LoVo (cell line): ENCODE measurements at regions not wholly inside any gene's neighbourhood (a gene's known extent, or its start where the extent isn't known, plus 50 kb on each side); places are given as distances from the start of the nearest gene placed in this dataset.
"Not testable (repeated sequence)": the region's sequence is repeated elsewhere in the genome, so short reads cannot be mapped to it uniquely, and the experiment has no call there.

Source experiments
- DNase-seq: peaks from one replicate; pipeline ENCODE4 v3.0.0-alpha.2; 2016; ENCODE audit warnings: low spot score

GRCh38 chr1:234773936-234774677 is 164.1 kb upstream of the IRF2BP2 start:
- no peak for DNase-seq

GRCh38 chr1:234772345-234773147 is 162.6 kb upstream of the IRF2BP2 start:
- peak; percentile 96 for DNase-seq

GRCh38 chr1:234771642-234772344 is 161.8 kb upstream of the IRF2BP2 start:
- DNase-seq, result peak; percentile 32

GRCh38 chr1:234770924-234771540 is 161.1 kb upstream of the IRF2BP2 start:
- no peak for DNase-seq

GRCh38 chr1:234769986-234770795 is 160.2 kb upstream of the IRF2BP2 start:
- no peak for DNase-seq

- DNase-seq, result no peak
These were observed 159.5 kb upstream of the IRF2BP2 start for GRCh38 chr1:234769284-234769985.

- DNase-seq, result no peak
These were observed 158.7 kb upstream of the IRF2BP2 start for GRCh38 chr1:234768569-234769283.

- no peak for DNase-seq
These were observed 158.2 kb upstream of the IRF2BP2 start for GRCh38 chr1:234768171-234768568.

- DNase-seq, result no peak
These were observed 155.7 kb upstream of the IRF2BP2 start for GRCh38 chr1:234765672-234766071.

- no peak for DNase-seq
These were observed 155.2 kb upstream of the IRF2BP2 start for GRCh38 chr1:234765181-234765580.

GRCh38 chr1:234763910-234764309 is 153.9 kb upstream of the IRF2BP2 start:
- DNase-seq, result no peak

- no peak for DNase-seq
These were observed 153.4 kb upstream of the IRF2BP2 start for GRCh38 chr1:234763367-234763766.

- not testable (repeated sequence) for DNase-seq
These were observed 152.1 kb upstream of the IRF2BP2 start for GRCh38 chr1:234762127-234762526.

- no peak for DNase-seq
These were observed 150.3 kb upstream of the IRF2BP2 start for GRCh38 chr1:234760303-234760723.

- no peak for DNase-seq
These were observed 149.9 kb upstream of the IRF2BP2 start for GRCh38 chr1:234759888-234760287.

- DNase-seq, result no peak
These were observed 148.9 kb upstream of the IRF2BP2 start for GRCh38 chr1:234758851-234759250.

- no peak for DNase-seq
These were observed 146.9 kb upstream of the IRF2BP2 start for GRCh38 chr1:234756857-234757256.

- DNase-seq, result no peak
These were observed 146.2 kb upstream of the IRF2BP2 start for GRCh38 chr1:234756066-234756774.

- DNase-seq, result no peak
These were observed 145.5 kb upstream of the IRF2BP2 start for GRCh38 chr1:234755449-234755863.
